ENCODE measurements at regions not wholly inside any gene's neighbourhood (a gene's known extent, or its start where the extent isn't known, plus 50 kb on each side); places are given as distances from the start of the nearest gene placed in this dataset.

DNA sequence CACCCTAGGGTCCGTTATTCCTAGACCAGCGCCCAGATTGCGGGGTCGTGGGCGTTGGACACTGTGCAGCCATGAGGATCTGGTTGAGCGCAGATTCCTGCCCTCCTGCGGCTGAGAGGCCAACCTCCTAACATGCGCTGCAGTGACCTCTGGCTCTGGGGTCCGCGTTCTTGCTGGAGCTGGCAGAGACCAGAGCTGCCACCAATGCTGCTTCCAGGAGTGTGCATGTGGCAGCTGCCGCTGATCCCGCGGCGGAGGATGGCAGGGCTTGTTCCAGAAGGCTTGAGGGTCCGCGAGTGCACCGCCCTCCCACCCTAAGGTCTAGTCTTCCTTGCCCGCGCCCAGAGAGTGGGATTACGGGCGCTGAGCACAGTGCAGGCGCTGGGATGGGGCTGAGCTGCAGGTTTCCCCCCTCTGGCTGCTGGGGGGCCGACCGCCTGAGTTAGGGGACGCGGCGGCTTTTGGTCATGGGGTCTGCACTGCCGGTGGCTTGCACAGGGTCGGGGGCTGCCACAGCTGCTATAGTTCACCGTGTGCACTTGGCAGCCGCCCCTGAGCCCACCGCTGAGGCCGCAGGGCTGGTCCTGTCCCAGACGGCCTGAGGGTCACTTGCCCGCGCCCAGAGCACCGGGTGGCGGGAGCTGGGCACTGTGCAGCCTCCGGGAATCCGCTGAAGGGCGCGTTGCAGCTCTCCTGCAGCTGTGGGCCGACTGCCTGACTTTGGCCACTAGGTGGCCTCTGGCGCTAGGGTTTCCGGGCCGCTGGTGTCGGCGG lies 145.9 kb downstream of the CCDC74A start:
- BruUV-seq (replicated peaks): no TSS peak
- POLR2A ChIA-PET: interaction anchor here (1.0 kb wide), 1 partner anchor 9 kb away, joined by 3 read pairs; no protein-coding TSS in a partner anchor
- TF ChIP-seq STAG1 (CRISPR knock-in tag; IDR thresholded peaks at IDR 0.05; ENCODE audit: borderline replicate concordance) (peak; percentile 46; the same call in 1 of the 2 replicates), RAD21 (CRISPR knock-in tag; conservative IDR thresholded peaks at IDR 0.05 in 1 of 2, IDR thresholded peaks at IDR 0.05 in 1 of 2) (peak; percentile 74 to 83), SMC3 (conservative IDR thresholded peaks at IDR 0.05; ENCODE audit: insufficient read depth, low read depth, low read length) (peak; percentile 71), YY1 (IDR thresholded peaks at IDR 0.05; ENCODE audit: borderline replicate concordance in 1 of 3, control insufficient read depth in 1 of 3, extremely low read depth in 1 of 3, insufficient read depth in 3 of 3, insufficient read length in 1 of 3, insufficient replicate concordance in 2 of 3, low read depth in 1 of 3, low read length in 2 of 3) (no peak), EGR1 (conservative IDR thresholded peaks at IDR 0.05) (0 out of 2 replicates have a peak, but pooled peaks have one; percentile 14), KDM1A (IDR thresholded peaks at IDR 0.05) (0 out of 4 replicates have a peak, but pooled peaks of 1 of the 2 experiments have one; percentile 29)
- TF ChIP-seq, protein P1, sequence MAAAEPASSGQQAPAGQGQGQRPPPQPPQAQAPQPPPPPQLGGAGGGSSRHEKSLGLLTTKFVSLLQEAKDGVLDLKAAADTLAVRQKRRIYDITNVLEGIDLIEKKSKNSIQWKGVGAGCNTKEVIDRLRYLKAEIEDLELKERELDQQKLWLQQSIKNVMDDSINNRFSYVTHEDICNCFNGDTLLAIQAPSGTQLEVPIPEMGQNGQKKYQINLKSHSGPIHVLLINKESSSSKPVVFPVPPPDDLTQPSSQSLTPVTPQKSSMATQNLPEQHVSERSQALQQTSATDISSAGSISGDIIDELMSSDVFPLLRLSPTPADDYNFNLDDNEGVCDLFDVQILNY (CRISPR knock-in tag; IDR thresholded peaks at IDR 0.05): 0 out of 2 replicates have a peak, but pooled peaks have one; percentile 41
- TF ChIP-seq, protein P2, sequence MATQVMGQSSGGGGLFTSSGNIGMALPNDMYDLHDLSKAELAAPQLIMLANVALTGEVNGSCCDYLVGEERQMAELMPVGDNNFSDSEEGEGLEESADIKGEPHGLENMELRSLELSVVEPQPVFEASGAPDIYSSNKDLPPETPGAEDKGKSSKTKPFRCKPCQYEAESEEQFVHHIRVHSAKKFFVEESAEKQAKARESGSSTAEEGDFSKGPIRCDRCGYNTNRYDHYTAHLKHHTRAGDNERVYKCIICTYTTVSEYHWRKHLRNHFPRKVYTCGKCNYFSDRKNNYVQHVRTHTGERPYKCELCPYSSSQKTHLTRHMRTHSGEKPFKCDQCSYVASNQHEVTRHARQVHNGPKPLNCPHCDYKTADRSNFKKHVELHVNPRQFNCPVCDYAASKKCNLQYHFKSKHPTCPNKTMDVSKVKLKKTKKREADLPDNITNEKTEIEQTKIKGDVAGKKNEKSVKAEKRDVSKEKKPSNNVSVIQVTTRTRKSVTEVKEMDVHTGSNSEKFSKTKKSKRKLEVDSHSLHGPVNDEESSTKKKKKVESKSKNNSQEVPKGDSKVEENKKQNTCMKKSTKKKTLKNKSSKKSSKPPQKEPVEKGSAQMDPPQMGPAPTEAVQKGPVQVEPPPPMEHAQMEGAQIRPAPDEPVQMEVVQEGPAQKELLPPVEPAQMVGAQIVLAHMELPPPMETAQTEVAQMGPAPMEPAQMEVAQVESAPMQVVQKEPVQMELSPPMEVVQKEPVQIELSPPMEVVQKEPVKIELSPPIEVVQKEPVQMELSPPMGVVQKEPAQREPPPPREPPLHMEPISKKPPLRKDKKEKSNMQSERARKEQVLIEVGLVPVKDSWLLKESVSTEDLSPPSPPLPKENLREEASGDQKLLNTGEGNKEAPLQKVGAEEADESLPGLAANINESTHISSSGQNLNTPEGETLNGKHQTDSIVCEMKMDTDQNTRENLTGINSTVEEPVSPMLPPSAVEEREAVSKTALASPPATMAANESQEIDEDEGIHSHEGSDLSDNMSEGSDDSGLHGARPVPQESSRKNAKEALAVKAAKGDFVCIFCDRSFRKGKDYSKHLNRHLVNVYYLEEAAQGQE (IDR thresholded peaks at IDR 0.05; ENCODE audit: borderline replicate concordance): peak; percentile 48; the same call in 1 of the 2 replicates
- TF ChIP-seq, protein P2 (CRISPR knock-in tag; IDR thresholded peaks at IDR 0.05; ENCODE audit: low read depth): no peak

More for the DNA sequence above, 145.9 kb downstream of the CCDC74A start:
- intact Hi-C loops (cut with micrococcal nuclease): loop anchor here (2.0 to 5.0 kb wide), 3 partner anchors 129 to 474 kb away; partner anchors contain the start of gene MZT2A
- H3K9me3 ChIP-seq (replicated peaks; ENCODE audit: control insufficient read depth, insufficient read depth, low read depth, low read length): no peaks in the 10 kb centered on the region
- H3K79me2 ChIP-seq (ENCODE audit: control insufficient read depth, insufficient read depth, low read length): no peaks in the 10 kb centered on the region
- WGBS (ENCODE audit: insufficient coverage, low coverage, missing lambda C conversion rate): 12% methylated on average over 30 of the region's 48 CpGs
- no peak overlapping the region for H3K27ac ChIP-seq (ENCODE audit: extremely low read depth, low read depth, low read length)
- H3K36me3 ChIP-seq (ENCODE audit: control insufficient read depth, insufficient read depth, low read length): no peaks in the 10 kb centered on the region
- H3K27me3 ChIP-seq (ENCODE audit: control insufficient read depth in 2 of 2, insufficient read depth in 2 of 2, low read length in 2 of 2): peaks cover 0 to 6% of the 10 kb centered on the region in 2 experiments; a peak in 2 of 5 replicates
- peak overlapping the region; percentile 52; the same call in 1 of the 2 replicates for H3K4me2 ChIP-seq (ENCODE audit: insufficient read depth, low read length)
- H4K20me1 ChIP-seq (replicated peaks; ENCODE audit: control insufficient read depth, insufficient read depth, low read length): no peaks in the 10 kb centered on the region
- H3K9ac ChIP-seq (ENCODE audit: insufficient read depth in 1 of 2, low read depth in 2 of 2, low read length in 2 of 2): peak overlapping the region in 1 of 2 experiments; percentile 55; a peak in 2 of 4 replicates
- in situ Hi-C loops (cut with MboI): no loop called here
- peaks cover 8 to 33% of the 10 kb centered on the region in 2 experiments; a peak in 4 of 5 replicates for H3K4me1 ChIP-seq (replicated peaks in 1 of 2; ENCODE audit: control insufficient read depth in 2 of 2, insufficient read depth in 2 of 2, low read length in 2 of 2)
- ATAC-seq: peak; percentile 99
- H3K9me1 ChIP-seq (ENCODE audit: control insufficient read depth, insufficient read depth, low read length): no peaks in the 10 kb centered on the region
- CTCF ChIA-PET (ENCODE audit: low intra/inter-chr PET ratio): interaction anchor here (0.7 to 3.2 kb wide), 2 partner anchors 255 to 260 kb away, joined by 4 to 12 read pairs; no protein-coding TSS in a partner anchor
- no peak overlapping the region for H3K4me3 ChIP-seq
- FAIRE-seq: no peak
- no peak overlapping the region for H2AFZ ChIP-seq (ENCODE audit: low read depth, low read length)
- DNase-seq (ENCODE audit: extremely low read depth in 1 of 4, low spot score in 3 of 4): peak; percentile 43 to 78 (median 58)

Measured in K562 (cell line).